HEK293 (cell line): ENCODE measurements at regions not wholly inside any gene's neighbourhood (a gene's known extent, or its start where the extent isn't known, plus 50 kb on each side); places are given as distances from the start of the nearest gene placed in this dataset.

Experiments used
- CTCF ChIA-PET: fragments of 350-600 bp; formaldehyde crosslinking; extraction: SDS; loops from one replicate; lab custom pipeline; 2021; ENCODE audit warnings: antibody characterized with exemption; lab: Yijun Ruan, JAX
- POLR2A ChIA-PET: fragments of 300-600 bp; formaldehyde crosslinking; extraction: SDS; loops from one replicate; lab custom pipeline; 2020; ENCODE audit warnings: antibody characterized with exemption, inconsistent platforms; lab: Yijun Ruan, JAX
- H3K27ac ChIP-seq: fragments of 200-500 bp; sonication (Bioruptor generic); 2 replicates; pipeline ENCODE4 v1.5.1; 2014; ENCODE audit warnings: low read depth, low read length, control low read depth, inconsistent platforms; ENCODE audit errors: extremely low read depth
- H3K36me3 ChIP-seq, 2 experiments: fragments of 200-500 bp in 1 of 2; sonication (Bioruptor generic) in 1 of 2; 1 replicate in 1 of 2; 2 replicates in 1 of 2; pipeline ENCODE4 v1.5.1; 2014 to 2017; ENCODE audit warnings: inconsistent platforms in 2 of 2, low read length in 2 of 2; ENCODE audit not compliant: control insufficient read depth in 2 of 2, insufficient read depth in 1 of 2
- H3K4me1 ChIP-seq: fragments of 200-500 bp; sonication (Bioruptor generic); 2 replicates; pipeline ENCODE4 v1.5.1; 2014; ENCODE audit warnings: mild to moderate bottlenecking, low read length, inconsistent platforms; ENCODE audit not compliant: control insufficient read depth, insufficient read depth
- H3K4me3 ChIP-seq: 2 replicates; pipeline ENCODE4 v1.5.1; 2011; ENCODE audit warnings: low read depth, mild to moderate bottlenecking, control low read depth, low read length, moderate library complexity
- H3K9me3 ChIP-seq: fragments of 200-500 bp; sonication (Bioruptor generic); 2 replicates; pipeline ENCODE4 v1.5.1; 2014; ENCODE audit warnings: low read depth, low read length, inconsistent platforms; ENCODE audit not compliant: control insufficient read depth, insufficient read depth
- GFI1B ChIP-seq: fragments of 450-650 bp; formaldehyde crosslinking; IDR thresholded peaks from 2 replicates; pipeline ENCODE4 v1.5.1; 2016; ENCODE audit warnings: missing biosample characterization, missing genetic modification characterization
- HOXD13 ChIP-seq: sonication (generic); formaldehyde crosslinking; IDR thresholded peaks from 2 replicates; pipeline ENCODE4 v1.8.0; 2022; ENCODE audit warnings: missing genetic modification reagents, borderline replicate concordance
- KLF7 ChIP-seq: fragments of 450-650 bp; formaldehyde crosslinking; IDR thresholded peaks from 2 replicates; pipeline ENCODE4 v1.5.1; 2016; ENCODE audit warnings: missing biosample characterization, missing genetic modification characterization, borderline replicate concordance
- KLF9 ChIP-seq: fragments of 450-650 bp; formaldehyde crosslinking; IDR thresholded peaks from 2 replicates; pipeline ENCODE4 v1.5.1; 2016; ENCODE audit warnings: missing biosample characterization, missing genetic modification characterization, low read depth
- YY2 ChIP-seq: fragments of 450-650 bp; formaldehyde crosslinking; IDR thresholded peaks from 2 replicates; pipeline ENCODE4 v1.5.1; 2016; ENCODE audit warnings: missing biosample characterization, missing genetic modification characterization
- ZBTB1 ChIP-seq: fragments of 450-650 bp; formaldehyde crosslinking; IDR thresholded peaks from 2 replicates; pipeline ENCODE4 v1.5.1; 2016; ENCODE audit warnings: missing biosample characterization, missing genetic modification characterization
- ZNF140 ChIP-seq: fragments of 450-650 bp; formaldehyde crosslinking; IDR thresholded peaks from 2 replicates; pipeline ENCODE4 v1.5.1; 2016; ENCODE audit warnings: missing biosample characterization, missing genetic modification characterization
- ZNF221 ChIP-seq: fragments of 450-650 bp; formaldehyde crosslinking; IDR thresholded peaks from 2 replicates; pipeline ENCODE4 v1.5.1; 2017; ENCODE audit warnings: missing biosample characterization, missing genetic modification characterization, borderline replicate concordance
- ZNF248 ChIP-seq: fragments of 450-650 bp; formaldehyde crosslinking; IDR thresholded peaks from 2 replicates; pipeline ENCODE4 v1.5.1; 2017; ENCODE audit warnings: missing biosample characterization, missing genetic modification characterization
- ZNF404 ChIP-seq: fragments of 450-650 bp; formaldehyde crosslinking; IDR thresholded peaks from 2 replicates; pipeline ENCODE4 v1.5.1; 2017; ENCODE audit warnings: missing biosample characterization, missing genetic modification characterization
- ZNF426 ChIP-seq: fragments of 450-650 bp; formaldehyde crosslinking; IDR thresholded peaks from 2 replicates; pipeline ENCODE4 v1.5.1; 2017; ENCODE audit warnings: missing biosample characterization, missing genetic modification characterization, mild to moderate bottlenecking, inconsistent platforms, moderate library complexity
- ZNF544 ChIP-seq: fragments of 450-650 bp; formaldehyde crosslinking; IDR thresholded peaks from 2 replicates; pipeline ENCODE4 v1.5.0; 2017; ENCODE audit warnings: missing biosample characterization, missing genetic modification characterization
- ZNF664 ChIP-seq: fragments of 450-650 bp; formaldehyde crosslinking; IDR thresholded peaks from 2 replicates; pipeline ENCODE4 v1.5.1; 2016; ENCODE audit warnings: missing biosample characterization, missing genetic modification characterization
- ZNF670 ChIP-seq: fragments of 450-650 bp; formaldehyde crosslinking; IDR thresholded peaks from 2 replicates; pipeline ENCODE4 v1.5.1; 2016; ENCODE audit warnings: missing biosample characterization, missing genetic modification characterization, low read depth
- TF ChIP-seq, protein P1 (sequence below): fragments of 450-650 bp; formaldehyde crosslinking; conservative IDR thresholded peaks from 2 replicates; pipeline ENCODE4 v1.5.1; 2016; ENCODE audit warnings: low read depth, missing biosample characterization, missing genetic modification characterization
- TF ChIP-seq, protein P2 (sequence below): fragments of 450-650 bp; formaldehyde crosslinking; IDR thresholded peaks from 2 replicates; pipeline ENCODE4 v1.5.1; 2016; ENCODE audit warnings: missing biosample characterization, missing genetic modification characterization
- TF ChIP-seq, protein P3 (sequence below): fragments of 450-650 bp; formaldehyde crosslinking; IDR thresholded peaks from 2 replicates; pipeline ENCODE4 v1.5.1; 2017; ENCODE audit warnings: missing biosample characterization, missing genetic modification characterization
- TF ChIP-seq, protein P4 (sequence below): fragments of 450-650 bp; formaldehyde crosslinking; IDR thresholded peaks from 2 replicates; pipeline ENCODE4 v1.5.1; 2016; ENCODE audit warnings: missing biosample characterization, missing genetic modification characterization
- TF ChIP-seq, protein P5 (sequence below): fragments of 450-650 bp; formaldehyde crosslinking; IDR thresholded peaks from 2 replicates; pipeline ENCODE4 v1.5.1; 2016; ENCODE audit warnings: missing biosample characterization, missing genetic modification characterization, low read depth
- TF ChIP-seq, protein P6 (sequence below): fragments of 450-650 bp; IDR thresholded peaks from 2 replicates; pipeline ENCODE4 v1.5.1; 2018; ENCODE audit warnings: missing biosample characterization, missing genetic modification characterization
- TF ChIP-seq, protein P7 (sequence below): fragments of 450-650 bp; formaldehyde crosslinking; IDR thresholded peaks from 2 replicates; pipeline ENCODE4 v1.5.1; 2016; ENCODE audit warnings: missing biosample characterization, missing genetic modification characterization

DNA sequence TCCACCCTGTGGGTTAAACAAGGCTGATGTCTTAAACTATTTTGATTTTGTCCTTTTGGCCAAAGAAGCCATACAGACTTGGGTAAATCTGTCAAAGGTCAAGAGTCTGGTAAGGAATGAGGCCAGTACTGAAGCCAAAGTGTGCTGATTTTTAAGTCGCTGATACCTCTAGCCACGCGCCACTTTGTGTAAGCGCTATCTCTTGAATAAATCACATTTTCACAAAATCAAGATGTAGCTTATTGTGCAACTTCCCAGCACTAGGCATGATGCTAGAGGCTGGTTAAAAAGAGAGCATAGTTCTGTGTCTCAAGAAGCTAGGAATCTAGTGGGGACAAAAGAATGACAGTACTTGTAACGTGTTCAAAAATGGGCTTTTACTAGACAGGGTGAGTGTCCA is 510.6 kb upstream of the RAB6C start (continued):
- TF ChIP-seq, protein P1, sequence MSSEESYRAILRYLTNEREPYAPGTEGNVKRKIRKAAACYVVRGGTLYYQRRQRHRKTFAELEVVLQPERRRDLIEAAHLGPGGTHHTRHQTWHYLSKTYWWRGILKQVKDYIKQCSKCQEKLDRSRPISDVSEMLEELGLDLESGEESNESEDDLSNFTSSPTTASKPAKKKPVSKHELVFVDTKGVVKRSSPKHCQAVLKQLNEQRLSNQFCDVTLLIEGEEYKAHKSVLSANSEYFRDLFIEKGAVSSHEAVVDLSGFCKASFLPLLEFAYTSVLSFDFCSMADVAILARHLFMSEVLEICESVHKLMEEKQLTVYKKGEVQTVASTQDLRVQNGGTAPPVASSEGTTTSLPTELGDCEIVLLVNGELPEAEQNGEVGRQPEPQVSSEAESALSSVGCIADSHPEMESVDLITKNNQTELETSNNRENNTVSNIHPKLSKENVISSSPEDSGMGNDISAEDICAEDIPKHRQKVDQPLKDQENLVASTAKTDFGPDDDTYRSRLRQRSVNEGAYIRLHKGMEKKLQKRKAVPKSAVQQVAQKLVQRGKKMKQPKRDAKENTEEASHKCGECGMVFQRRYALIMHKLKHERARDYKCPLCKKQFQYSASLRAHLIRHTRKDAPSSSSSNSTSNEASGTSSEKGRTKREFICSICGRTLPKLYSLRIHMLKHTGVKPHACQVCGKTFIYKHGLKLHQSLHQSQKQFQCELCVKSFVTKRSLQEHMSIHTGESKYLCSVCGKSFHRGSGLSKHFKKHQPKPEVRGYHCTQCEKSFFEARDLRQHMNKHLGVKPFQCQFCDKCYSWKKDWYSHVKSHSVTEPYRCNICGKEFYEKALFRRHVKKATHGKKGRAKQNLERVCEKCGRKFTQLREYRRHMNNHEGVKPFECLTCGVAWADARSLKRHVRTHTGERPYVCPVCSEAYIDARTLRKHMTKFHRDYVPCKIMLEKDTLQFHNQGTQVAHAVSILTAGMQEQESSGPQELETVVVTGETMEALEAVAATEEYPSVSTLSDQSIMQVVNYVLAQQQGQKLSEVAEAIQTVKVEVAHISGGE (tag by site-specific recombination), result no peak
- TF ChIP-seq ZNF664 (tag by site-specific recombination), result no peak
- TF ChIP-seq ZNF140 (tag by site-specific recombination), result no peak
- TF ChIP-seq, protein P2, sequence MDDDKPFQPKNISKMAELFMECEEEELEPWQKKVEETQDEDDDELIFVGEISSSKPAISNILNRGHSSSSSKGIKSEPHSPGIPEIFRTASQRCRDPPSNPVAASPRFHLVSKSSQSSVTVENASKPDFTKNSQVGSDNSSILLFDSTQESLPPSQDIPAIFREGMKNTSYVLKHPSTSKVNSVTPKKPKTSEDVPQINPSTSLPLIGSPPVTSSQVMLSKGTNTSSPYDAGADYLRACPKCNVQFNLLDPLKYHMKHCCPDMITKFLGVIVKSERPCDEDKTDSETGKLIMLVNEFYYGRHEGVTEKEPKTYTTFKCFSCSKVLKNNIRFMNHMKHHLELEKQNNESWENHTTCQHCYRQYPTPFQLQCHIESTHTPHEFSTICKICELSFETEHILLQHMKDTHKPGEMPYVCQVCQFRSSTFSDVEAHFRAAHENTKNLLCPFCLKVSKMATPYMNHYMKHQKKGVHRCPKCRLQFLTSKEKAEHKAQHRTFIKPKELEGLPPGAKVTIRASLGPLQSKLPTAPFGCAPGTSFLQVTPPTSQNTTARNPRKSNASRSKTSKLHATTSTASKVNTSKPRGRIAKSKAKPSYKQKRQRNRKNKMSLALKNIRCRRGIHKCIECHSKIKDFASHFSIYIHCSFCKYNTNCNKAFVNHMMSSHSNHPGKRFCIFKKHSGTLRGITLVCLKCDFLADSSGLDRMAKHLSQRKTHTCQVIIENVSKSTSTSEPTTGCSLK (tag by site-specific recombination), result no peak
- no peak for TF ChIP-seq KLF7 (tag by site-specific recombination)
- TF ChIP-seq ZNF426 (tag by site-specific recombination), result no peak
- no peak for TF ChIP-seq ZNF404 (tag by site-specific recombination)
- no peak for TF ChIP-seq ZNF248 (tag by site-specific recombination)
- TF ChIP-seq, protein P3, sequence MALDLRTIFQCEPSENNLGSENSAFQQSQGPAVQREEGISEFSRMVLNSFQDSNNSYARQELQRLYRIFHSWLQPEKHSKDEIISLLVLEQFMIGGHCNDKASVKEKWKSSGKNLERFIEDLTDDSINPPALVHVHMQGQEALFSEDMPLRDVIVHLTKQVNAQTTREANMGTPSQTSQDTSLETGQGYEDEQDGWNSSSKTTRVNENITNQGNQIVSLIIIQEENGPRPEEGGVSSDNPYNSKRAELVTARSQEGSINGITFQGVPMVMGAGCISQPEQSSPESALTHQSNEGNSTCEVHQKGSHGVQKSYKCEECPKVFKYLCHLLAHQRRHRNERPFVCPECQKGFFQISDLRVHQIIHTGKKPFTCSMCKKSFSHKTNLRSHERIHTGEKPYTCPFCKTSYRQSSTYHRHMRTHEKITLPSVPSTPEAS (tag by site-specific recombination), result no peak
- TF ChIP-seq, protein P4, sequence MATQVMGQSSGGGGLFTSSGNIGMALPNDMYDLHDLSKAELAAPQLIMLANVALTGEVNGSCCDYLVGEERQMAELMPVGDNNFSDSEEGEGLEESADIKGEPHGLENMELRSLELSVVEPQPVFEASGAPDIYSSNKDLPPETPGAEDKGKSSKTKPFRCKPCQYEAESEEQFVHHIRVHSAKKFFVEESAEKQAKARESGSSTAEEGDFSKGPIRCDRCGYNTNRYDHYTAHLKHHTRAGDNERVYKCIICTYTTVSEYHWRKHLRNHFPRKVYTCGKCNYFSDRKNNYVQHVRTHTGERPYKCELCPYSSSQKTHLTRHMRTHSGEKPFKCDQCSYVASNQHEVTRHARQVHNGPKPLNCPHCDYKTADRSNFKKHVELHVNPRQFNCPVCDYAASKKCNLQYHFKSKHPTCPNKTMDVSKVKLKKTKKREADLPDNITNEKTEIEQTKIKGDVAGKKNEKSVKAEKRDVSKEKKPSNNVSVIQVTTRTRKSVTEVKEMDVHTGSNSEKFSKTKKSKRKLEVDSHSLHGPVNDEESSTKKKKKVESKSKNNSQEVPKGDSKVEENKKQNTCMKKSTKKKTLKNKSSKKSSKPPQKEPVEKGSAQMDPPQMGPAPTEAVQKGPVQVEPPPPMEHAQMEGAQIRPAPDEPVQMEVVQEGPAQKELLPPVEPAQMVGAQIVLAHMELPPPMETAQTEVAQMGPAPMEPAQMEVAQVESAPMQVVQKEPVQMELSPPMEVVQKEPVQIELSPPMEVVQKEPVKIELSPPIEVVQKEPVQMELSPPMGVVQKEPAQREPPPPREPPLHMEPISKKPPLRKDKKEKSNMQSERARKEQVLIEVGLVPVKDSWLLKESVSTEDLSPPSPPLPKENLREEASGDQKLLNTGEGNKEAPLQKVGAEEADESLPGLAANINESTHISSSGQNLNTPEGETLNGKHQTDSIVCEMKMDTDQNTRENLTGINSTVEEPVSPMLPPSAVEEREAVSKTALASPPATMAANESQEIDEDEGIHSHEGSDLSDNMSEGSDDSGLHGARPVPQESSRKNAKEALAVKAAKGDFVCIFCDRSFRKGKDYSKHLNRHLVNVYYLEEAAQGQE (tag by site-specific recombination), result no peak
- TF ChIP-seq YY2 (tag by site-specific recombination), result no peak
- no peak for TF ChIP-seq ZNF670 (tag by site-specific recombination)

DNA sequence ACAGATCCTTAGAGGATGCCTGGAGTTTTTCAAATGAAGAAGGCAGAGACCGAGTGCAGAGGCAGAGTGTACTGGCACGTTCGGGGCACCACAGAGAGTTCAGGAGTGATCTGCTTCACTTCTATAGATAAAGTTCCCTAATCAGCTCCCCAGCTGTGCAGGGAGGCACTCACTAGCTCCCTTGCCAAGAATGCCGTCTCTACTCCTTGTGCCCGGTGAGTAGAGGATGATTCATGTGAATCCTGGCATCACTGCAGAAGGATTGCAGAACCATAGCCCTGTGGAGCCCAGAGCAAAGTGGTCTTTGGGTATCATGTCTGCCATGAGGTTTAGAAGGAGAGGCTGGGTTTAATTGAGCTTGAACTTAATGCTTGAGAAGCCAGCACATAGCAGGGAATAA is 510.1 kb upstream of the RAB6C start:
- H3K36me3 ChIP-seq, result no peaks in the 10 kb centered on the region
- H3K4me3 ChIP-seq, result no peak overlapping the region
- no peaks in the 10 kb centered on the region for H3K9me3 ChIP-seq
- no peaks in the 10 kb centered on the region for H3K4me1 ChIP-seq
- CTCF ChIA-PET, result interaction anchor here (0.6 kb wide), 2 partner anchors 138 to 478 kb away, joined by 4 to 8 read pairs; no protein-coding TSS in a partner anchor
- POLR2A ChIA-PET, result no interaction called here
- no peak overlapping the region for H3K27ac ChIP-seq
- TF ChIP-seq, protein P5, sequence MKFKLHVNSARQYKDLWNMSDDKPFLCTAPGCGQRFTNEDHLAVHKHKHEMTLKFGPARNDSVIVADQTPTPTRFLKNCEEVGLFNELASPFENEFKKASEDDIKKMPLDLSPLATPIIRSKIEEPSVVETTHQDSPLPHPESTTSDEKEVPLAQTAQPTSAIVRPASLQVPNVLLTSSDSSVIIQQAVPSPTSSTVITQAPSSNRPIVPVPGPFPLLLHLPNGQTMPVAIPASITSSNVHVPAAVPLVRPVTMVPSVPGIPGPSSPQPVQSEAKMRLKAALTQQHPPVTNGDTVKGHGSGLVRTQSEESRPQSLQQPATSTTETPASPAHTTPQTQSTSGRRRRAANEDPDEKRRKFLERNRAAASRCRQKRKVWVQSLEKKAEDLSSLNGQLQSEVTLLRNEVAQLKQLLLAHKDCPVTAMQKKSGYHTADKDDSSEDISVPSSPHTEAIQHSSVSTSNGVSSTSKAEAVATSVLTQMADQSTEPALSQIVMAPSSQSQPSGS (tag by site-specific recombination), result no peak
- no peak for TF ChIP-seq HOXD13 (CRISPR knock-in tag)
- no peak for TF ChIP-seq GFI1B (tag by site-specific recombination)
- no peak for TF ChIP-seq ZBTB1 (tag by site-specific recombination)
- TF ChIP-seq, protein P6, sequence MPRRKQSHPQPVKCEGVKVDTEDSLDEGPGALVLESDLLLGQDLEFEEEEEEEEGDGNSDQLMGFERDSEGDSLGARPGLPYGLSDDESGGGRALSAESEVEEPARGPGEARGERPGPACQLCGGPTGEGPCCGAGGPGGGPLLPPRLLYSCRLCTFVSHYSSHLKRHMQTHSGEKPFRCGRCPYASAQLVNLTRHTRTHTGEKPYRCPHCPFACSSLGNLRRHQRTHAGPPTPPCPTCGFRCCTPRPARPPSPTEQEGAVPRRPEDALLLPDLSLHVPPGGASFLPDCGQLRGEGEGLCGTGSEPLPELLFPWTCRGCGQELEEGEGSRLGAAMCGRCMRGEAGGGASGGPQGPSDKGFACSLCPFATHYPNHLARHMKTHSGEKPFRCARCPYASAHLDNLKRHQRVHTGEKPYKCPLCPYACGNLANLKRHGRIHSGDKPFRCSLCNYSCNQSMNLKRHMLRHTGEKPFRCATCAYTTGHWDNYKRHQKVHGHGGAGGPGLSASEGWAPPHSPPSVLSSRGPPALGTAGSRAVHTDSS (tag by site-specific recombination), result no peak
- TF ChIP-seq, protein P7, sequence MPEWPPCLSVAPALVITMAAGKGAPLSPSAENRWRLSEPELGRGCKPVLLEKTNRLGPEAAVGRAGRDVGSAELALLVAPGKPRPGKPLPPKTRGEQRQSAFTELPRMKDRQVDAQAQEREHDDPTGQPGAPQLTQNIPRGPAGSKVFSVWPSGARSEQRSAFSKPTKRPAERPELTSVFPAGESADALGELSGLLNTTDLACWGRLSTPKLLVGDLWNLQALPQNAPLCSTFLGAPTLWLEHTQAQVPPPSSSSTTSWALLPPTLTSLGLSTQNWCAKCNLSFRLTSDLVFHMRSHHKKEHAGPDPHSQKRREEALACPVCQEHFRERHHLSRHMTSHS (tag by site-specific recombination), result no peak
- no peak for TF ChIP-seq ZNF544 (tag by site-specific recombination)
- TF ChIP-seq KLF9 (tag by site-specific recombination), result no peak
- no peak for TF ChIP-seq ZNF221 (tag by site-specific recombination)
